ENCODE measurements at regions not wholly inside any gene's neighbourhood (a gene's known extent, or its start where the extent isn't known, plus 50 kb on each side); places are given as distances from the start of the nearest gene placed in this dataset.

DNA sequence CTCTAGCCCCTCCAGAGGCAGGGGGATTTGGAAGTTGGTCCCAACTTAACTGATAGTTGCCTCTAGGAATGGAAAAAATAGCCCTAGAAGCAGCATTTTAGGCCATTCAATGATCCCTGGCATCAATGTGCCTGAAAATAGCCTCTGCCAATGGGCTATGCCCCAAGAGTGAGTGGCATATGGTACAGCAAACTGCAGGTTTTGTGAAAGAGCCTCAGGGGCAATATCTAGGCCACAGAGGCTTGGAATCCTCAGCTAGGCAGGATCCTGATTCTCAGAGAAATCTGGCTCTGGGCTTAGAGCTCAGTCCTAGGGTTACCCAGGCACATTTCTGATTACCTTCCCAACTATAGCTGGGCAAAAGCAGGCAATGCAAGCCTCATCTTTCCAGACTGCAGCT is 104.4 kb upstream of the MOCS1 start:
- Histone ChIP-seq H3K9me3 (ENCODE audit: low read length) (no peaks in the 10 kb centered on the region), H3F3A (ENCODE audit: insufficient read depth, low read length, poor library complexity, severe bottlenecking) (no peaks in the 10 kb centered on the region), H2AFZ (ENCODE audit: low read depth, low read length) (no peak overlapping the region), H3K4me3 (ENCODE audit: low read length) (no peak overlapping the region), H3K79me2 (replicated peaks; ENCODE audit: insufficient read depth, low read length) (no peaks in the 10 kb centered on the region), H3K9ac (ENCODE audit: low read length) (no peak overlapping the region), H4K20me1 (ENCODE audit: insufficient read depth) (no peaks in the 10 kb centered on the region), H3K36me3 (ENCODE audit: insufficient read depth, low read length) (no peaks in the 10 kb centered on the region), H3K9me2 (ENCODE audit: insufficient read depth, low read length) (no peaks in the 10 kb centered on the region), H3K27me3 (ENCODE audit: insufficient read depth, low read depth, low read length) (no peaks in the 10 kb centered on the region), H3K27ac (ENCODE audit: low read length) (no peak overlapping the region), H3K4me2 (ENCODE audit: low read length) (no peak overlapping the region)
- TF ChIP-seq RAD21 (conservative IDR thresholded peaks at IDR 0.05): no peak
- no peak for TF ChIP-seq EZH2 (IDR thresholded peaks at IDR 0.05; ENCODE audit: borderline replicate concordance, insufficient read depth, low read length, poor library complexity, severe bottlenecking)

GRCh38 chr6:40037271-40037670 is 103.0 kb upstream of the MOCS1 start:
- H3K27me3 ChIP-seq (ENCODE audit: insufficient read depth, low read depth, low read length): no peaks in the 10 kb centered on the region
- no peak overlapping the region for H3K4me3 ChIP-seq (ENCODE audit: low read length)
- H3K79me2 ChIP-seq (replicated peaks; ENCODE audit: insufficient read depth, low read length): no peaks in the 10 kb centered on the region
- no peak overlapping the region for H3K9ac ChIP-seq (ENCODE audit: low read length)
- no peaks in the 10 kb centered on the region for H3F3A ChIP-seq (ENCODE audit: insufficient read depth, low read length, poor library complexity, severe bottlenecking)
- no peak overlapping the region for H2AFZ ChIP-seq (ENCODE audit: low read depth, low read length)
- H3K36me3 ChIP-seq (ENCODE audit: insufficient read depth, low read length): no peaks in the 10 kb centered on the region
- H3K9me2 ChIP-seq (ENCODE audit: insufficient read depth, low read length): no peaks in the 10 kb centered on the region
- H4K20me1 ChIP-seq (ENCODE audit: insufficient read depth): no peaks in the 10 kb centered on the region
- no peaks in the 10 kb centered on the region for H3K9me3 ChIP-seq (ENCODE audit: low read length)
- no peak for TF ChIP-seq POLR2AphosphoS5 (IDR thresholded peaks at IDR 0.05)
- no peak for TF ChIP-seq CTCF (IDR thresholded peaks at IDR 0.05; ENCODE audit: poor library complexity, severe bottlenecking)
- TF ChIP-seq SMC3 (conservative IDR thresholded peaks at IDR 0.05; ENCODE audit: poor library complexity): no peak
- no peak for TF ChIP-seq EP300 (conservative IDR thresholded peaks at IDR 0.05; ENCODE audit: poor library complexity, severe bottlenecking)
- no peak for TF ChIP-seq RAD21 (conservative IDR thresholded peaks at IDR 0.05)
- TF ChIP-seq MXI1 (conservative IDR thresholded peaks at IDR 0.05; ENCODE audit: poor library complexity, severe bottlenecking): no peak
- no peak for TF ChIP-seq REST (IDR thresholded peaks at IDR 0.05; ENCODE audit: borderline replicate concordance)
- TF ChIP-seq TAF1 (IDR thresholded peaks at IDR 0.05; ENCODE audit: low read depth): no peak
- TF ChIP-seq EZH2 (IDR thresholded peaks at IDR 0.05; ENCODE audit: borderline replicate concordance, insufficient read depth, low read length, poor library complexity, severe bottlenecking): no peak
- H3K4me2 ChIP-seq (ENCODE audit: low read length): no peak overlapping the region
- H3K27ac ChIP-seq (ENCODE audit: low read length): no peak overlapping the region

- H4K20me1 ChIP-seq (ENCODE audit: insufficient read depth): no peaks in the 10 kb centered on the region
- no peak overlapping the region for H3K4me2 ChIP-seq (ENCODE audit: low read length)
- no peak overlapping the region for H3K4me3 ChIP-seq (ENCODE audit: low read length)
- H3K27me3 ChIP-seq (ENCODE audit: insufficient read depth, low read depth, low read length): no peaks in the 10 kb centered on the region
- no peaks in the 10 kb centered on the region for H3K79me2 ChIP-seq (replicated peaks; ENCODE audit: insufficient read depth, low read length)
- H3K36me3 ChIP-seq (ENCODE audit: insufficient read depth, low read length): no peaks in the 10 kb centered on the region
- no peak overlapping the region for H3K27ac ChIP-seq (ENCODE audit: low read length)
- no peaks in the 10 kb centered on the region for H3K9me2 ChIP-seq (ENCODE audit: insufficient read depth, low read length)
- TF ChIP-seq SMC3 (conservative IDR thresholded peaks at IDR 0.05; ENCODE audit: poor library complexity) (no peak), TAF1 (IDR thresholded peaks at IDR 0.05; ENCODE audit: low read depth) (no peak), RAD21 (conservative IDR thresholded peaks at IDR 0.05) (no peak), CTCF (IDR thresholded peaks at IDR 0.05; ENCODE audit: poor library complexity, severe bottlenecking) (no peak), REST (IDR thresholded peaks at IDR 0.05; ENCODE audit: borderline replicate concordance) (no peak), EZH2 (IDR thresholded peaks at IDR 0.05; ENCODE audit: borderline replicate concordance, insufficient read depth, low read length, poor library complexity, severe bottlenecking) (no peak), POLR2AphosphoS5 (IDR thresholded peaks at IDR 0.05) (no peak), MXI1 (conservative IDR thresholded peaks at IDR 0.05; ENCODE audit: poor library complexity, severe bottlenecking) (no peak), EP300 (conservative IDR thresholded peaks at IDR 0.05; ENCODE audit: poor library complexity, severe bottlenecking) (no peak)
- H3K9me3 ChIP-seq (ENCODE audit: low read length): no peaks in the 10 kb centered on the region
- H2AFZ ChIP-seq (ENCODE audit: low read depth, low read length): no peak overlapping the region
- no peaks in the 10 kb centered on the region for H3F3A ChIP-seq (ENCODE audit: insufficient read depth, low read length, poor library complexity, severe bottlenecking)
- H3K9ac ChIP-seq (ENCODE audit: low read length): no peak overlapping the region
These were observed 101.9 kb upstream of the MOCS1 start for GRCh38 chr6:40036186-40036585.

All from neural cell (in vitro differentiated cells).